SU-DHL-6 (cell line): ENCODE measurements at regions not wholly inside any gene's neighbourhood (a gene's known extent, or its start where the extent isn't known, plus 50 kb on each side); places are given as distances from the start of the nearest gene placed in this dataset.
"Not testable (repeated sequence)": the region's sequence is repeated elsewhere in the genome, so short reads cannot be mapped to it uniquely, and the experiment has no call there.

ENCODE experiments used
- CTCF ChIP-seq: fragments of 200-600 bp; sonication (generic); IDR thresholded peaks from one replicate; pipeline ENCODE4 v1.5.1; 2017; ENCODE audit warnings: antibody characterized with exemption, mild to moderate bottlenecking, low read length, moderate library complexity; ENCODE audit not compliant: insufficient read depth, poor library complexity, severe bottlenecking
- EZH2phosphoT487 ChIP-seq: fragments of 200-600 bp; sonication (generic), shearing (Covaris generic); conservative IDR thresholded peaks from 2 replicates; pipeline ENCODE4 v1.6.1; 2018; ENCODE audit warnings: mild to moderate bottlenecking, antibody characterized with exemption, low read length, moderate library complexity, mixed read lengths

- not testable (repeated sequence) for TF ChIP-seq CTCF, EZH2phosphoT487
These were observed 97.1 kb downstream of the PPIAL4G start for GRCh38 chr1:148386031-148386398.
